Stomach (tissue), 4 donors: ENCODE measurements at regions not wholly inside any gene's neighbourhood (a gene's known extent, or its start where the extent isn't known, plus 50 kb on each side); places are given as distances from the start of the nearest gene placed in this dataset.

Experiments used
- CTCF ChIP-seq, 7 experiments: fragments of 450-650 bp in 4 of 7; fragments of 200-600 bp in 3 of 7; sonication (generic) in 3 of 7; IDR thresholded peaks; one replicate each; pipeline ENCODE4 v1.5.1; 2016 to 2019; ENCODE audit warnings: antibody characterized with exemption in 7 of 7, control low read depth in 2 of 7, mild to moderate bottlenecking in 1 of 7
- EP300 ChIP-seq: sonication (generic); formaldehyde crosslinking; IDR thresholded peaks from one replicate; pipeline ENCODE4 v1.6.1; 2017; ENCODE audit warnings: antibody characterized with exemption
- POLR2A ChIP-seq, 4 donors: fragments of 450-650 bp; IDR thresholded peaks; one replicate each; pipeline ENCODE4 v1.6.1; 2016; ENCODE audit warnings: antibody characterized with exemption in 4 of 4, control low read depth in 2 of 4, mild to moderate bottlenecking in 1 of 4, moderate library complexity in 1 of 4
- POLR2AphosphoS5 ChIP-seq, 3 donors: sonication (generic); formaldehyde crosslinking; IDR thresholded peaks; one replicate each; pipeline ENCODE4 v1.6.1; 2016; ENCODE audit warnings: antibody characterized with exemption in 3 of 3

- TF ChIP-seq CTCF (IDR thresholded peaks at IDR 0.05) (no peak), POLR2A (IDR thresholded peaks at IDR 0.05) (no peak), EP300 (no peak), POLR2AphosphoS5 (IDR thresholded peaks at IDR 0.05) (no peak)
Observed at GRCh38 chr1:115499253-115499652, 142.5 kb upstream of the VANGL1 start.
